GM12872 (cell line): ENCODE measurements at regions not wholly inside any gene's neighbourhood (a gene's known extent, or its start where the extent isn't known, plus 50 kb on each side); places are given as distances from the start of the nearest gene placed in this dataset.

ENCODE experiments used
- CTCF ChIP-seq: IDR thresholded peaks from 3 replicates; pipeline ENCODE4 v1.5.1; 2011; ENCODE audit warnings: low read depth, mild to moderate bottlenecking, low read length, moderate library complexity; ENCODE audit not compliant: insufficient read depth

DNA sequence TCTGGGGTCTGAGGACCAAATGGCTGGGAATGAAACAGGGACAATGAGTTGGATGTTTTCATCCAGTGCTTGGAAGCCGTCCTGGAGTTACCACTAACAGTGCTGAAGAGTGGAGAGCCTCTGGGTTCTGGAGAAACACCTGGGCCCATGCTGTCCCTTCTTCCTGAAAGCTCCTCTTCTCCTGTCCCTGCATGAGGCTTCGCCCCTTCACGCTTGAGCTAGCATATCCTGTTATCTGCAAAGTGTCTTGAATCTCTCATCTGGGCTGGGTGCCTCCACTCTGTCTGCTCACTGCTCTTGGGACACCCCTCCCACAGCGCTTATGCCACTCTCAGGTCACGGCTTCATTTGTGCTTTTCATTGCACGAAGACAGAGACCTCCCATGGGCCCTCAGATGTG, 154.5 kb downstream of the MYCN start:
- no peak for TF ChIP-seq CTCF

GRCh38 chr2:16093639-16094529, 153.5 kb downstream of the MYCN start:
- no peak for TF ChIP-seq CTCF

DNA sequence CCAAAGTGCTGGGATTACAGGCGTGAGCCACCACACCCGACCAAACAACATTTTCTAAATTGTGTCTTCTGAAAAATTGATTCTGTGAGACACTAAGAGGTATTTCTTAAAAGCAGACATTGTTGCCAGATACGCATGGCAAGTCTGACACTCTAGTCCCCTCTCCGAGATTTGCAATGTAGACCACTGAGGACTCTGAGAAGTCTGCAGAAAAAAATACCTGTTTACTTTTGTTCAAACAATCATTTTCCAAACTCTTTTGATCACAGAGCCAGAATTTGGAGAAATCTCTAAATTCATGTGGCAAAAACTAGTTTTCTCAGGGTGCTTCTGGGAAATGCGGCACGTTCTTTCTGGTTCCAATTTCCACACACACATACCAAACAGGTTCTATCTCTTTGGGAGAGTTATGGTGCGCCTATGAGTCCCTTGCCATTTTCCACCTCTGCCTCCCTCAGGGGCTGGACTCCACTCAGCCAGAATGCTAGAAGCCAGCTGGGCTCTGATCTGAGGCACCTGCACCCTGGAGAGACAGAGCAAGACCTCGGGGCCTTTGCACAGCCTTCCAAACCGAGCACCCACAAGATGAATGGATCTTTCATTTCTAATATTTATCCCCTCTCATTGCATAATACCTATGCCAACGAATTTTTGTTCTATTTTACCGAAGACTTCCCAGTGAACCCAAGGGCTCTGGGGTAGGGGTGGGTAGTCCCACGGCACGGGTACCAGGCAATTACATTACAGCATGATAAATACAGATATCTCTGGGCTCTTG, 152.7 kb downstream of the MYCN start:
- TF ChIP-seq CTCF: no peak

- no peak for TF ChIP-seq CTCF
Observed at GRCh38 chr2:16091576-16092282, 151.4 kb downstream of the MYCN start.

DNA sequence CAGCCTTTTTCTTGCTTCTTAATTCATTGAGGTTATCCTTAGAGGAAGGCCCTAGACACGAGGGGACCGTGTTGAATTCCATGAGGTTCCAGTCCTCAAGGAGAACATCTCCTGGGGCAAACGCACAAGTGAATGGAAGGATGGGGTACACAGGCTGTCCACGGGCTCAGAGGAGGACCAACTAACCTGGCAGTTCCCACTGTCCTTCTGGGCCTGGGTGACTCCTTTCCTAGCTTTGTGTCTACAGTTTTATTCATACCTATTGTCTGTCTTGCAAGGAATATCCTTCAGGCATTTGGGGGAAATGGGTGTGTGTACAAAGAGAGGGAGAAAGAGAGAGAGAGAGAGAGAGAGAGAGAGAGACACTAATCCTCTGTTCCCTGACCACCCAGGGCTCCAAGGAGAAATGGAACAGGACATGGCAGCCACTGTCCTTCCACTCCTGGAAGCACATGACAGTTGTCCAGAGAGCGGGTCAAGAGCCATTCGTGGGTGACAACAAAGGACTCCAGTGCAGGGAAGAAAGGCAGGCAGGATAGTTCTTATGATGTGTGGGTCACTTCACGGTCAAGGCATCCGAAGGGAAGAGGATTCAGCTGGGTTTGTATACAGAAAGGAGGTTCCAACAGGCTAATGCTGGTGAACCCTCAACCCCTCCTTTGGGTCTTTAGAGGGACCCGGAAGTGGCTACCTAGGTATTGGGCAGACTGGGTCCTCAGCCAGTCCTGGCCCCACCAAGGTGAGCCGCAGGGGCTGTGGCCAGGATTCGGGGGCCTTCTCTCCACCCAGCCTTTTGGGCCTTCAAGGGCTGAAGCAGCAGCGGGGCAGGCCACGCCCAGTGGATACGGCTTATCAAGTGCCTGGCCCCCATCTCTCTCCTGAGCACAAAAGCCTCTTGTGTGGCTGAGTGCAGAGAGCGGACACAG, 150.6 kb downstream of the MYCN start:
- no peak for TF ChIP-seq CTCF

GRCh38 chr2:16088802-16089112, 148.4 kb downstream of the MYCN start:
- no peak for TF ChIP-seq CTCF
